ENCODE measurements at regions not wholly inside any gene's neighbourhood (a gene's known extent, or its start where the extent isn't known, plus 50 kb on each side); places are given as distances from the start of the nearest gene placed in this dataset.

DNA sequence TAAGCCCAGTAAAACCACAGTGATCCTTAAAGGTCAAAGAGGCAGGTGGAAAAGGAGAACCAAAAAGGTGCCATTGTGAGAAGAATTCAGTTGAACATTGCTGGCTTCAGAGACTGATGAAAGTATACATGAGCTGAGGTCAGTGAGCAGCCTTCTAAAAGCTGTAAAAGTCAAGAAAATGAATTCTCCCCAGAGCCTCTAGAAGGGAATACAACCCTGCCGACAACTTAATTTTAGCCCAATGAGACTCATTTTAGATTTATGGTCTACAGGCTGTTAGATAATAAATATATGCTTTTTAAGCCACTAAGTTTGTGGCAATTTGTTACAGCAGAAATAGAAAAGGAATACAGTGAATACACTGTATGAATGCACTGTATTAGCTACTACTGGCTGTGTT, 911.4 kb downstream of the TRIB2 start:
- no peak for TF ChIP-seq EZH2phosphoT487 (IDR thresholded peaks at IDR 0.05)
- TF ChIP-seq CTCF (IDR thresholded peaks at IDR 0.05): no peak
- no peak for TF ChIP-seq EZH2 (IDR thresholded peaks at IDR 0.05)
- no peaks in the 10 kb centered on the region for H3K9me3 Mint-ChIP-seq
- no peaks in the 10 kb centered on the region for H4K20me1 ChIP-seq (ENCODE audit: low read depth)
- H3K4me3 Mint-ChIP-seq: no peak overlapping the region
- no peak for DNase-seq (ENCODE audit: low spot score)
- H3K9ac ChIP-seq: no peak overlapping the region
- H3K27ac ChIP-seq: no peak overlapping the region
- H3K4me3 ChIP-seq: no peak overlapping the region
- peaks cover 17% of the 10 kb centered on the region for H3K9me3 ChIP-seq (ENCODE audit: low read depth)
- no peaks in the 10 kb centered on the region for H3F3A ChIP-seq (ENCODE audit: low read depth)
- H3K36me3 ChIP-seq: no peaks in the 10 kb centered on the region
- no peaks in the 10 kb centered on the region for H3K79me2 ChIP-seq (ENCODE audit: low read depth)
- no peaks in the 10 kb centered on the region for H3K4me1 ChIP-seq
- no peaks in the 10 kb centered on the region for H3K27me3 Mint-ChIP-seq (ENCODE audit: insufficient read depth, low read depth)
- H3K4me2 ChIP-seq: no peak overlapping the region
- H3K27me3 ChIP-seq: no peaks in the 10 kb centered on the region
- H3K4me1 Mint-ChIP-seq: no peaks in the 10 kb centered on the region
- no peaks in the 10 kb centered on the region for H3K36me3 Mint-ChIP-seq
- no peak overlapping the region for H2AFZ ChIP-seq (replicated peaks)
- H3K27ac Mint-ChIP-seq: no peak overlapping the region

GRCh38 chr2:13638181-13638580, 921.4 kb downstream of the TRIB2 start:
- Mint-ChIP-seq H3K27ac (no peak overlapping the region), H3K9me3 (peaks cover 3% of the 10 kb centered on the region), H3K36me3 (no peaks in the 10 kb centered on the region), H3K27me3 (ENCODE audit: insufficient read depth, low read depth) (no peaks in the 10 kb centered on the region), H3K4me3 (no peak overlapping the region), H3K4me1 (no peaks in the 10 kb centered on the region)
- Histone ChIP-seq H3K36me3 (no peaks in the 10 kb centered on the region), H2AFZ (replicated peaks) (no peak overlapping the region), H3K27ac (no peak overlapping the region), H3K27me3 (no peaks in the 10 kb centered on the region), H3F3A (ENCODE audit: low read depth) (no peaks in the 10 kb centered on the region), H3K9ac (no peak overlapping the region), H4K20me1 (ENCODE audit: low read depth) (no peaks in the 10 kb centered on the region), H3K9me3 (ENCODE audit: low read depth) (peaks cover 10% of the 10 kb centered on the region), H3K4me3 (no peak overlapping the region), H3K4me2 (no peak overlapping the region), H3K79me2 (ENCODE audit: low read depth) (no peaks in the 10 kb centered on the region), H3K4me1 (no peaks in the 10 kb centered on the region)
- DNase-seq (ENCODE audit: low spot score): no peak
- TF ChIP-seq EZH2 (IDR thresholded peaks at IDR 0.05): no peak
- no peak for TF ChIP-seq EZH2phosphoT487 (IDR thresholded peaks at IDR 0.05)
- TF ChIP-seq CTCF (IDR thresholded peaks at IDR 0.05): no peak

DNA sequence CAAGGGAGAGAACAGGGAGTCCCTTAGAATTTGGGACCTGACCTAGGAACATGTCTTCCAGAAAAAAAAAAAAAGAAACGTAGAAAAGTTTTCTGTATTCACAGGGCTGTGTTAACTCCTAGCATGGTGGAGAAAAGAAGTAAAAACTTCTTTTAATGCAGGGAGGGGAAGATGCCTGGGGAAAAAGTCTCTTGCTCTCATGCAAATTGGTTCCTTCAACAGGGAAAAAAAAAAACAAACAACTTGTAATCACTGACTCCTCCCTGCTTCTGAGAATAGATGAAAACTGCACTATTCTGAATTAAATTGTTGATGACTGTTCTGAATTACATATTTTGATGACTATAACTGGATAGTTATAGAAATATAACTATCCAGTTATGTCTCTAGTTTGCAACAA, 933.2 kb downstream of the TRIB2 start:
- no peaks in the 10 kb centered on the region for H3K27me3 ChIP-seq
- no peak overlapping the region for H3K4me3 Mint-ChIP-seq
- peaks cover 7% of the 10 kb centered on the region for H3K27me3 Mint-ChIP-seq (ENCODE audit: insufficient read depth, low read depth)
- H3F3A ChIP-seq (ENCODE audit: low read depth): no peaks in the 10 kb centered on the region
- H3K27ac Mint-ChIP-seq: no peak overlapping the region
- DNase-seq (ENCODE audit: low spot score): no peak
- peaks cover 23% of the 10 kb centered on the region for H3K9me3 ChIP-seq (ENCODE audit: low read depth)
- H2AFZ ChIP-seq (replicated peaks): no peak overlapping the region
- no peak overlapping the region for H3K27ac ChIP-seq
- H3K36me3 ChIP-seq: no peaks in the 10 kb centered on the region
- no peaks in the 10 kb centered on the region for H3K79me2 ChIP-seq (ENCODE audit: low read depth)
- no peaks in the 10 kb centered on the region for H3K36me3 Mint-ChIP-seq
- peaks cover 4% of the 10 kb centered on the region for H3K9me3 Mint-ChIP-seq
- no peak overlapping the region for H3K4me2 ChIP-seq
- no peak overlapping the region for H3K4me3 ChIP-seq
- TF ChIP-seq EZH2 (IDR thresholded peaks at IDR 0.05): no peak
- H3K4me1 ChIP-seq: no peaks in the 10 kb centered on the region
- peaks cover 9% of the 10 kb centered on the region for H3K4me1 Mint-ChIP-seq
- H4K20me1 ChIP-seq (ENCODE audit: low read depth): no peaks in the 10 kb centered on the region
- no peak overlapping the region for H3K9ac ChIP-seq

DNA sequence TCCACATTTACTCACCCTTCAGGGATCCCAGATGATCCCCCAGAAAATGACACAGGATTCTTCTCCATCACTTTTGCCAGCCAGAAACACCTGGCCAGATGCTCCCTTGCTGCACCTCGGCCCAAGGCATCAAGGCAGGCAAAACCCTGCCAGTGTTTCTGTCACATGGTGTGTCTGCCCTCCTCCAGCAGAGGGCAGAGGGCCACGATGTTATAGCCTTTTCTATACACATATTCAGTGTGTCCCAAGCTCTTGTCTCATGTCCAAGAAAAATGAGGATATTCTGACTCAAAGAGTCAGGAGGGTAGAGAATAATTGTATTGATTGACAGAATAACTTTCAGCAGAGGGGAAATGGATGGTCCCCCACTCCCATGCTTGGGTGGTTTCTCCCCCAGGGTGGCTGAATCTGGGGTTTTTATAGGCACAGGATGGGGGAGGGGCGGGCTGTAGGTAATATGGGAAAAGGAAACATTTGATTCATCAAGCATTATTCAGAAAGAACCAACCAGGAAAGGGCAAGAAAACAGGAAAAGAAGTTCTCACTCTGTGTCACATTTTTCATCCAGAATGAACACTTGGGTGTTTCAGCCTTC, 933.9 kb downstream of the TRIB2 start:
- Histone ChIP-seq H2AFZ (replicated peaks) (no peak overlapping the region), H3F3A (ENCODE audit: low read depth) (no peaks in the 10 kb centered on the region), H3K9ac (no peak overlapping the region), H3K9me3 (ENCODE audit: low read depth) (peaks cover 21% of the 10 kb centered on the region), H4K20me1 (ENCODE audit: low read depth) (no peaks in the 10 kb centered on the region), H3K79me2 (ENCODE audit: low read depth) (no peaks in the 10 kb centered on the region), H3K4me3 (no peak overlapping the region), H3K36me3 (no peaks in the 10 kb centered on the region), H3K27ac (no peak overlapping the region), H3K4me1 (no peaks in the 10 kb centered on the region), H3K4me2 (no peak overlapping the region), H3K27me3 (no peaks in the 10 kb centered on the region)
- H3K4me3 Mint-ChIP-seq: no peak overlapping the region
- peaks cover 3% of the 10 kb centered on the region for H3K9me3 Mint-ChIP-seq
- peaks cover 9% of the 10 kb centered on the region for H3K4me1 Mint-ChIP-seq
- no peak overlapping the region for H3K27ac Mint-ChIP-seq
- H3K36me3 Mint-ChIP-seq: no peaks in the 10 kb centered on the region
- TF ChIP-seq EZH2phosphoT487 (IDR thresholded peaks at IDR 0.05) (no peak), CTCF (IDR thresholded peaks at IDR 0.05) (peak; percentile 58), EZH2 (IDR thresholded peaks at IDR 0.05) (no peak)
- peak; percentile 45 for DNase-seq (ENCODE audit: low spot score)
- peaks cover 7% of the 10 kb centered on the region for H3K27me3 Mint-ChIP-seq (ENCODE audit: insufficient read depth, low read depth)
